Liver (tissue), 3 donors: ENCODE measurements at regions not wholly inside any gene's neighbourhood (a gene's known extent, or its start where the extent isn't known, plus 50 kb on each side); places are given as distances from the start of the nearest gene placed in this dataset.

ENCODE experiments used
- ATF3 ChIP-seq: IDR thresholded peaks from 2 replicates; pipeline ENCODE4 v1.6.1; 2016; ENCODE audit warnings: antibody characterized with exemption
- CTCF ChIP-seq: fragments of 150-350 bp; IDR thresholded peaks from 2 replicates; pipeline ENCODE4 v1.5.1; 2017; ENCODE audit warnings: improper control_type of control experiment, low read depth, low read length; ENCODE audit not compliant: missing input control
- FOXA1 ChIP-seq: IDR thresholded peaks from 2 replicates; pipeline ENCODE4 v1.6.1; 2016; ENCODE audit warnings: antibody characterized with exemption
- MAX ChIP-seq: IDR thresholded peaks from 2 replicates; pipeline ENCODE4 v1.6.1; 2016; ENCODE audit warnings: antibody characterized with exemption
- SP1 ChIP-seq: IDR thresholded peaks from 2 replicates; pipeline ENCODE4 v1.6.1; 2018; ENCODE audit warnings: antibody characterized with exemption, mild to moderate bottlenecking
- ZBTB33 ChIP-seq: IDR thresholded peaks from 2 replicates; pipeline ENCODE4 v1.6.1; 2016; ENCODE audit warnings: antibody characterized with exemption
- donor health status: healthy.
- donor health status: healthy.

- no peak for TF ChIP-seq CTCF
- TF ChIP-seq MAX, result no peak
- no peak for TF ChIP-seq ATF3
- no peak for TF ChIP-seq SP1
- no peak for TF ChIP-seq ZBTB33
- no peak for TF ChIP-seq FOXA1
These were observed 1019.5 kb upstream of the CITED2 start for GRCh38 chr6:140393665-140394540.
